Breast epithelium (tissue), 3 donors: ENCODE measurements at regions not wholly inside any gene's neighbourhood (a gene's known extent, or its start where the extent isn't known, plus 50 kb on each side); places are given as distances from the start of the nearest gene placed in this dataset.

Source experiments
- CTCF ChIP-seq, 3 donors: fragments of 450-650 bp; IDR thresholded peaks; one replicate each; pipeline ENCODE4 v1.5.1; 2016 to 2017; ENCODE audit warnings: antibody characterized with exemption in 3 of 3, mild to moderate bottlenecking in 3 of 3, moderate library complexity in 3 of 3
- POLR2A ChIP-seq: fragments of 450-650 bp; IDR thresholded peaks from one replicate; pipeline ENCODE4 v1.6.1; 2016; ENCODE audit warnings: antibody characterized with exemption, mild to moderate bottlenecking, moderate library complexity

GRCh38 chr3:87363721-87364120 lies 87.3 kb upstream of the POU1F1 start:
- TF ChIP-seq CTCF (IDR thresholded peaks at IDR 0.05) (no peak), POLR2A (no peak)
